Stimulated activated CD8-positive, alpha-beta memory T cell treated with anti-CD3 and anti-CD28 coated beads, Interleukin-2, amount 100 ng/mL, for 48 hours (primary cell): ENCODE measurements at regions not wholly inside any gene's neighbourhood (a gene's known extent, or its start where the extent isn't known, plus 50 kb on each side); places are given as distances from the start of the nearest gene placed in this dataset.
"Not testable (repeated sequence)": the region's sequence is repeated elsewhere in the genome, so short reads cannot be mapped to it uniquely, and the experiment has no call there.

Experiments used
- DNase-seq, 2 donors: peaks; one replicate each; pipeline ENCODE4 v3.0.0-alpha.2; 2020; ENCODE audit warnings: low read depth in 2 of 2

GRCh38 chr4:188433741-188434315 lies 294.6 kb downstream of the TRIML1 start:
- no peak for DNase-seq

GRCh38 chr4:188434643-188435042 lies 295.4 kb downstream of the TRIML1 start:
- DNase-seq = no peak

GRCh38 chr4:188435381-188435780 lies 296.1 kb downstream of the TRIML1 start:
- DNase-seq = no peak

- no peak for DNase-seq
Observed at GRCh38 chr4:188437535-188437934, 298.3 kb downstream of the TRIML1 start.

- not testable (repeated sequence) for DNase-seq
Observed at GRCh38 chr4:188438391-188438824, 299.2 kb downstream of the TRIML1 start.

- DNase-seq = no peak
Observed at GRCh38 chr4:188439641-188440311, 300.5 kb downstream of the TRIML1 start.

- no peak for DNase-seq
Observed at GRCh38 chr4:188444500-188444899, 305.3 kb downstream of the TRIML1 start.

- not testable (repeated sequence) for DNase-seq
Observed at GRCh38 chr4:188448996-188449395, 309.8 kb downstream of the TRIML1 start.

GRCh38 chr4:188450571-188450970 lies 311.3 kb downstream of the TRIML1 start:
- no peak for DNase-seq

- DNase-seq = no peak
Observed at GRCh38 chr4:188452097-188452496, 312.9 kb downstream of the TRIML1 start.

GRCh38 chr4:188454575-188454974 lies 315.3 kb downstream of the TRIML1 start:
- DNase-seq = no peak

GRCh38 chr4:188455062-188455752 lies 316.0 kb downstream of the TRIML1 start:
- no peak for DNase-seq

GRCh38 chr4:188459381-188459780 lies 320.1 kb downstream of the TRIML1 start:
- no peak for DNase-seq

- no peak for DNase-seq
Observed at GRCh38 chr4:188463909-188464308, 324.7 kb downstream of the TRIML1 start.

GRCh38 chr4:188466001-188466400 lies 326.8 kb downstream of the TRIML1 start:
- no peak for DNase-seq

GRCh38 chr4:188484256-188484655 lies 345.0 kb downstream of the TRIML1 start:
- no peak for DNase-seq

GRCh38 chr4:188485906-188486305 lies 346.7 kb downstream of the TRIML1 start:
- no peak for DNase-seq

- DNase-seq = no peak
Observed at GRCh38 chr4:188492886-188493285, 353.6 kb downstream of the TRIML1 start.

- DNase-seq = no peak
Observed at GRCh38 chr4:188495169-188495568, 355.9 kb downstream of the TRIML1 start.

GRCh38 chr4:188511431-188511830 lies 372.2 kb downstream of the TRIML1 start:
- no peak for DNase-seq

GRCh38 chr4:188532751-188533150 lies 393.5 kb downstream of the TRIML1 start:
- no peak for DNase-seq

- no peak for DNase-seq
Observed at GRCh38 chr4:188534297-188534696, 395.1 kb downstream of the TRIML1 start.

- no peak for DNase-seq
Observed at GRCh38 chr4:188534917-188535316, 395.7 kb downstream of the TRIML1 start.
